Smooth muscle cell (in vitro differentiated cells): ENCODE measurements at regions not wholly inside any gene's neighbourhood (a gene's known extent, or its start where the extent isn't known, plus 50 kb on each side); places are given as distances from the start of the nearest gene placed in this dataset.

Experiments
- DNase-seq: peaks from one replicate; lab custom pipeline; 2025; ENCODE audit not compliant: unreplicated experiment; lab: John Stamatoyannopoulos, UW
- H2AFZ ChIP-seq: fragments of 200-600 bp; sonication (generic); 2 replicates; pipeline ENCODE4 v1.6.0; 2016; ENCODE audit warnings: antibody characterized with exemption, low read depth, mild to moderate bottlenecking
- H3F3A ChIP-seq: fragments of 200-600 bp; sonication (generic); 2 replicates; pipeline ENCODE4 v1.6.0; 2017; ENCODE audit warnings: antibody characterized with exemption, low read depth
- H3K27ac ChIP-seq: fragments of 200-600 bp; sonication (generic); 2 replicates; pipeline ENCODE4 v1.5.1; 2016; ENCODE audit warnings: low read depth, mild to moderate bottlenecking
- H3K27me3 ChIP-seq: fragments of 200-600 bp; sonication (generic); 2 replicates; pipeline ENCODE4 v1.6.1; 2016; ENCODE audit warnings: low read depth, mild to moderate bottlenecking
- H3K36me3 ChIP-seq: fragments of 200-600 bp; sonication (generic); 2 replicates; pipeline ENCODE4 v1.5.1; 2016; ENCODE audit warnings: low read depth
- H3K4me1 ChIP-seq: fragments of 200-600 bp; sonication (generic); 2 replicates; pipeline ENCODE4 v1.5.1; 2016; ENCODE audit warnings: low read depth
- H3K4me2 ChIP-seq: fragments of 200-600 bp; sonication (generic); 2 replicates; pipeline ENCODE4 v1.6.0; 2016; ENCODE audit warnings: mild to moderate bottlenecking
- H3K4me3 ChIP-seq: fragments of 200-600 bp; sonication (generic); 2 replicates; pipeline ENCODE4 v1.5.1; 2016; ENCODE audit warnings: mild to moderate bottlenecking
- H3K79me2 ChIP-seq: fragments of 200-600 bp; sonication (generic); 2 replicates; pipeline ENCODE4 v1.6.0; 2016; ENCODE audit warnings: low read depth, mild to moderate bottlenecking
- H3K9ac ChIP-seq: fragments of 200-600 bp; sonication (generic); 2 replicates; pipeline ENCODE4 v1.6.0; 2016; ENCODE audit warnings: low read depth
- H3K9me3 ChIP-seq: fragments of 200-600 bp; sonication (generic); replicated peaks from 2 replicates; pipeline ENCODE4 v1.5.1; 2016; ENCODE audit warnings: low read depth
- H4K20me1 ChIP-seq: fragments of 200-600 bp; sonication (generic); 2 replicates; pipeline ENCODE4 v1.6.0; 2016; ENCODE audit warnings: low read depth
- WGBS: methylation state at CpG from one replicate; pipeline ENCODE4 v1.1.7; 2016; ENCODE audit warnings: low lambda C conversion rate; 5-methylcytosine and 5-hydroxymethylcytosine counted together
- TF ChIP-seq, protein P1 (sequence below): fragments of 200-600 bp; sonication (generic); IDR thresholded peaks from 2 replicates; pipeline ENCODE4 v1.5.1; 2017; ENCODE audit warnings: borderline replicate concordance, mild to moderate bottlenecking, antibody characterized with exemption; ENCODE audit not compliant: insufficient read depth, poor library complexity, severe bottlenecking

DNA sequence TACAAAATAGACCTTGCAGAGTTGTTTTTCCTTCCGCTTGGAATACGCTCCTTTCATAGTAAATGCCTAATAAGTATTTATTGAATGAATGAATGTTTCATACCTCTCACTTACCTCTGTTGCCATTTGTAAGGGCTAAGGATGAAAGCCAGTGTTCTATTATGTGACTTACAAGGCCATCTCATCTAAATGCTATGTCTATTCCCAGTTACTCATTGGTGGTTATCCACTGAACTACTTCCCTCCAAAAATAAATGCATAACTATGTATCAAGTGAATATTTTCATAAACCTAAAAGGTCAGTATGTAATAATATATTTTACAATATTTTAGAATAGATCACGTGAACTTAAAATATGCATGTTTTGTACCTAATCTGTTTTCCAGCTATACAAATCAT, 670.5 kb upstream of the RGMB start:
- Histone ChIP-seq H3K4me2 (no peak overlapping the region), H3K27me3 (no peaks in the 10 kb centered on the region), H3K36me3 (no peaks in the 10 kb centered on the region), H3K79me2 (no peaks in the 10 kb centered on the region), H3K4me3 (no peak overlapping the region), H3F3A (no peaks in the 10 kb centered on the region), H3K4me1 (no peaks in the 10 kb centered on the region), H3K9ac (no peak overlapping the region), H2AFZ (no peak overlapping the region), H3K9me3 (no peaks in the 10 kb centered on the region), H3K27ac (no peak overlapping the region), H4K20me1 (no peaks in the 10 kb centered on the region)
- WGBS = 66% methylated on average over 3 of the region's 3 CpGs
- no peak for DNase-seq
- TF ChIP-seq, protein P1, sequence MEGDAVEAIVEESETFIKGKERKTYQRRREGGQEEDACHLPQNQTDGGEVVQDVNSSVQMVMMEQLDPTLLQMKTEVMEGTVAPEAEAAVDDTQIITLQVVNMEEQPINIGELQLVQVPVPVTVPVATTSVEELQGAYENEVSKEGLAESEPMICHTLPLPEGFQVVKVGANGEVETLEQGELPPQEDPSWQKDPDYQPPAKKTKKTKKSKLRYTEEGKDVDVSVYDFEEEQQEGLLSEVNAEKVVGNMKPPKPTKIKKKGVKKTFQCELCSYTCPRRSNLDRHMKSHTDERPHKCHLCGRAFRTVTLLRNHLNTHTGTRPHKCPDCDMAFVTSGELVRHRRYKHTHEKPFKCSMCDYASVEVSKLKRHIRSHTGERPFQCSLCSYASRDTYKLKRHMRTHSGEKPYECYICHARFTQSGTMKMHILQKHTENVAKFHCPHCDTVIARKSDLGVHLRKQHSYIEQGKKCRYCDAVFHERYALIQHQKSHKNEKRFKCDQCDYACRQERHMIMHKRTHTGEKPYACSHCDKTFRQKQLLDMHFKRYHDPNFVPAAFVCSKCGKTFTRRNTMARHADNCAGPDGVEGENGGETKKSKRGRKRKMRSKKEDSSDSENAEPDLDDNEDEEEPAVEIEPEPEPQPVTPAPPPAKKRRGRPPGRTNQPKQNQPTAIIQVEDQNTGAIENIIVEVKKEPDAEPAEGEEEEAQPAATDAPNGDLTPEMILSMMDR = no peak

DNA sequence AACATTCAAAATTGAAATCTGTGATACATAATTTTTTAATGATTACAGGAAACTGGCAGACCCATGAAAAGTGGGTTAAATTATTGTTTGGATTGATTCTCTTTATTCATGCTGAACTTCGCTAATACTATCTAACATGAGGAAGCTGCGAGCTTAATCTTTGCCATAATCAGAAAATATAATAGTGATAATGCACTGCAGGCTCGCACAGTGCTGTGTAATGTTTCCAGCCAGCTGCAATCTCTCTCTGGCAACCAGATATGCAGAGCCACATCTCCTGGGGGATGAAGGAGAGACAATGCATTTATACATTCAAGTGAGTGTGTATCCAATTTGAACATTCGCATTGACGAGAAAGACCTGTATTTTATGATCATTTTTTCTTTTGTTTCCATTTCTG, 669.7 kb upstream of the RGMB start:
- Histone ChIP-seq H3K9me3 (no peaks in the 10 kb centered on the region), H3K79me2 (no peaks in the 10 kb centered on the region), H3F3A (no peaks in the 10 kb centered on the region), H3K9ac (no peak overlapping the region), H3K4me2 (no peak overlapping the region), H3K27ac (no peak overlapping the region), H3K4me1 (peaks cover 5% of the 10 kb centered on the region), H3K4me3 (no peak overlapping the region), H3K27me3 (no peaks in the 10 kb centered on the region), H2AFZ (no peak overlapping the region), H3K36me3 (no peaks in the 10 kb centered on the region), H4K20me1 (no peaks in the 10 kb centered on the region)
- no peak for DNase-seq
- 90% methylated on average over 5 of the region's 5 CpGs for WGBS
- TF ChIP-seq, protein P1 = no peak

DNA sequence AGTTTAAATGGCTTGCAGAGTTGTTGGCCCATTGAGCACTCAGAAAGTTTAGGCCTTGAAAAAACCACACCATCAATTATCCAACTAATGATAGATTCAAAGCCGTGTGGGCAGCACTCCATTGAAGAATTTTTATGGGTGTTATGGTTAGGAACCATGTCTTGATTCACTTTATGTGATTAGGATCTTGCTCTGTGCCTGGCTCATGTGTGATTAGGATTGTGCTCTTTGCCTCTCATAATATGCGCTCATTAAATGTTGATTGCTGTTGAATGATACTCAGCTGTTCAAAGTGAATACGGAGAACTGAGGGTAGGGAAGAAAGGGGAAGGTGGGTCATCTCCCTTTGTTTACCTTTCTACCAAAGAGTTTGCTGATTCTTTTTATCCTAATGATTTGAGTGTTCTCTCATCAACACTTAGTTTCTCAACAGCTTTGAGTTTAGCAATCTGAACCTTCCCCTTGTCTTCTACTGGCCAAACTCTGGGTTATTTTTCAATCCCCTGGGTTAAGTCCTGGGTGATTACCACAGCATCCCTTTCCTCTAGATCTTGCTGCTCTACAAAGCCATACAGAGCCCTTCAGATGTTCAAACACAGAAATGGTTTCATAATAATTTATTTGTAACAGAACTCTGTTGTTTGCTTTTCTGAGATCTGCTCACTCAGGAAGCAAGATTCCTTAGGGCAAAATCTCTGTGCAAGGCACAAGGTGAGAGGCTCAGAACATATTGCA, 668.8 kb upstream of the RGMB start:
- Histone ChIP-seq H4K20me1 (no peaks in the 10 kb centered on the region), H3K4me1 (peaks cover 5% of the 10 kb centered on the region), H3K9me3 (no peaks in the 10 kb centered on the region), H3K27me3 (no peaks in the 10 kb centered on the region), H3K4me3 (no peak overlapping the region), H3K36me3 (no peaks in the 10 kb centered on the region), H3K27ac (no peak overlapping the region), H3K79me2 (no peaks in the 10 kb centered on the region), H2AFZ (no peak overlapping the region), H3F3A (peaks cover 4% of the 10 kb centered on the region), H3K4me2 (no peak overlapping the region), H3K9ac (no peak overlapping the region)
- TF ChIP-seq, protein P1 = no peak
- DNase-seq = no peak
- WGBS = 70% methylated on average over 3 of the region's 3 CpGs

DNA sequence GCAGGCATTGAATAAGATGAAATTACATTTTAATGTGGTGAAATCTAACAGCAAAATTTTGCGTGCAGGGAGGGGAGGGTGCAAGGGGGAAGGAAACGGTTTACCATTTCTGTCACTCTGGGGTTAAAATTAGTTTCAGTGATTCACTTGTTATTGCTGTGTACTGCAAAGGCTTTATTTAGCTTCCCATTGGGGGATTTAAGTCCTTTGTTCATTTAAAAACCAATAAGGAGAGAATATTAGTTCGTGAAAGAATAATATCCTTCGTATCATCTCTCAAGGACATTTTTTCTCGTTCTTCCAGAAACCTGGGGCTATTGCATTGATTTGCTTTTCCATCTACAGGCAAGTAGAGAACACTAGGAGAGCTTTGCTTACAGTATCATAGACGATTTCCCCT, 667.8 kb upstream of the RGMB start:
- Histone ChIP-seq H2AFZ (no peak overlapping the region), H3K4me2 (no peak overlapping the region), H3F3A (peaks cover 7% of the 10 kb centered on the region), H3K36me3 (no peaks in the 10 kb centered on the region), H3K27me3 (no peaks in the 10 kb centered on the region), H3K4me1 (peaks cover 5% of the 10 kb centered on the region), H3K4me3 (no peak overlapping the region), H3K9ac (no peak overlapping the region), H3K27ac (no peak overlapping the region), H4K20me1 (no peaks in the 10 kb centered on the region), H3K79me2 (no peaks in the 10 kb centered on the region), H3K9me3 (no peaks in the 10 kb centered on the region)
- WGBS = 89% methylated on average over 6 of the region's 6 CpGs
- DNase-seq = no peak
- TF ChIP-seq, protein P1 = no peak
